ENCODE measurements at regions not wholly inside any gene's neighbourhood (a gene's known extent, or its start where the extent isn't known, plus 50 kb on each side); places are given as distances from the start of the nearest gene placed in this dataset.
A peak's percentile ranks its signal among the peaks of the same experiment; 100 is the strongest.
"Not testable (repeated sequence)": the region's sequence is repeated elsewhere in the genome, so short reads cannot be mapped to it uniquely, and the experiment has no call there.

GRCh38 chr7:118918556-118918955 lies 694.1 kb downstream of the ANKRD7 start:
- Histone ChIP-seq H3K27me3 (ENCODE audit: control insufficient read depth, insufficient read depth, low read length) (no peaks in the 10 kb centered on the region), H3K4me3 (ENCODE audit: low read length) (no peak overlapping the region), H3K4me1 (ENCODE audit: control insufficient read depth, insufficient read depth, low read length) (no peaks in the 10 kb centered on the region), H3K9me3 (replicated peaks; ENCODE audit: control insufficient read depth, low read depth, low read length) (peaks cover 2% of the 10 kb centered on the region), H3K27ac (ENCODE audit: low read length) (no peak overlapping the region), H3K36me3 (ENCODE audit: control insufficient read depth, insufficient read depth, low read length) (no peaks in the 10 kb centered on the region)
- peak; percentile 25 for DNase-seq
- no CpG with 5 or more reads among the region's 2 CpGs for WGBS (ENCODE audit: insufficient coverage)

DNA sequence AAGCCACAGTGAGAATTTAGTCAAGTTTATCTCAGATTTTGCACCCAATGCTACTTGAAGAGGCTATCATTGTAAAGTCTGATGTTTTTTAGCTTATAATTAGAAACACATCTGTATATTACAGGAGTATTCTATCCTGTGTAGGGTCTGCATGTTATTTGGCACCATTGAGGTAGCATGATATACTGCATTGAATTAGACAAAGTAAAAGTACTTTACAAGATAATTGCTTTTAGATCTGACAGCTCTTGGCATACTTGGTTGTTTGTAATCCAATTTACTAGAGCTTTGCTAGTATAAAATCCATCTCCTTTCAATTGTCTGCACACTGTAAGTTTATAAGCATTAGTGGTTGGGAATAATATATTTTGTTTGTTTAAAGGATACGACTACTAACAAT lies 714.3 kb downstream of the ANKRD7 start:
- WGBS (ENCODE audit: insufficient coverage), result no CpG with 5 or more reads among the region's 1 CpG
- H3K27ac ChIP-seq (ENCODE audit: low read length), result no peak overlapping the region
- no peak overlapping the region for H3K4me3 ChIP-seq (ENCODE audit: low read length)
- H3K9me3 ChIP-seq (replicated peaks; ENCODE audit: control insufficient read depth, low read depth, low read length), result no peaks in the 10 kb centered on the region
- H3K36me3 ChIP-seq (ENCODE audit: control insufficient read depth, insufficient read depth, low read length), result no peaks in the 10 kb centered on the region
- H3K4me1 ChIP-seq (ENCODE audit: control insufficient read depth, insufficient read depth, low read length), result no peaks in the 10 kb centered on the region
- H3K27me3 ChIP-seq (ENCODE audit: control insufficient read depth, insufficient read depth, low read length), result no peaks in the 10 kb centered on the region
- DNase-seq, result no peak

GRCh38 chr7:118944271-118944670 lies 719.8 kb downstream of the ANKRD7 start:
- WGBS (ENCODE audit: insufficient coverage), result no CpG with 5 or more reads among the region's 5 CpGs
- H3K36me3 ChIP-seq (ENCODE audit: control insufficient read depth, insufficient read depth, low read length), result no peaks in the 10 kb centered on the region

DNA sequence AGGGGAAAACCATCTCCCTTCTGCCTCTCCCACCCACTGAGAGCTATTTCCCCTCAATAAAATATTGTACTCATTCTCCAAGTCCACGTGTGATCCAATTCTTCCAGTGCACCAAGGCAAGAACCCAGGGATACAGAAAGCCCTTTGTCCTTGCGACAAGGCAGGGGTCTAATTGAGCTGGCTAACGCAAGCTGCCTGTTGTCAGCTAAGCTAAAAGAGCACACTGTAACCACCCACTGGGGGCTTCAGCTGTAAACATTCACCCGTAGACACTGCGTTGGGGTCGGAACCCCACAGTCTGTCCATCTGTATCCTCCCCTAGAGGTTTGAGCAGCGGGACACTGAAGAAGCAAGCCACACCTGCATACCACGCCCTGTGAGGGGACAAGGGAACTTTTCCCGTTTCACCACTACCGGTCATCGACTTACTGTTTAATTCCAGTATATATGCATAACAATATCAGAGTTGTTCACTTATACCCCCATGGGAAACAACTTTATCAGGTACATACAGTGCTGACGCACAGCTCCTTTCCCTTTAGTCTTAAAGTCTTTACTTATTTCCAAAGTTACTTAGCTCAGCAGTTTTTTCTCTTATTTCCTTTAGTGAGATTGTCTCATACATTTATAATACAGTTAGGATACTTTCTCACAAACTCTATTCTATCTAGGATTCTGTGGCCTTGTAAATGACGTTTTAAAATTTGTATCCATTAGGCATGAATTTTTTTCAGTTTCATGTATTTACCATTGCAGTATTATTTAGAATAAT lies 721.6 kb downstream of the ANKRD7 start:
- no peaks in the 10 kb centered on the region for H3K36me3 ChIP-seq (ENCODE audit: control insufficient read depth, insufficient read depth, low read length)
- no peak overlapping the region for H3K4me3 ChIP-seq (ENCODE audit: low read length)
- H3K4me1 ChIP-seq (ENCODE audit: control insufficient read depth, insufficient read depth, low read length), result no peaks in the 10 kb centered on the region
- no peaks in the 10 kb centered on the region for H3K27me3 ChIP-seq (ENCODE audit: control insufficient read depth, insufficient read depth, low read length)
- no peak for DNase-seq
- H3K9me3 ChIP-seq (replicated peaks; ENCODE audit: control insufficient read depth, low read depth, low read length), result no peaks in the 10 kb centered on the region
- WGBS (ENCODE audit: insufficient coverage), result 87% methylated on average over 5 of the region's 13 CpGs
- H3K27ac ChIP-seq (ENCODE audit: low read length), result no peak overlapping the region

More at GRCh38 chr7:118944271-118944670, 719.8 kb downstream of the ANKRD7 start:
- Histone ChIP-seq H3K27me3 (ENCODE audit: control insufficient read depth, insufficient read depth, low read length) (no peaks in the 10 kb centered on the region), H3K27ac (ENCODE audit: low read length) (no peak overlapping the region), H3K4me1 (ENCODE audit: control insufficient read depth, insufficient read depth, low read length) (no peaks in the 10 kb centered on the region), H3K9me3 (replicated peaks; ENCODE audit: control insufficient read depth, low read depth, low read length) (no peaks in the 10 kb centered on the region), H3K4me3 (ENCODE audit: low read length) (no peak overlapping the region)
- DNase-seq, result no peak

DNA sequence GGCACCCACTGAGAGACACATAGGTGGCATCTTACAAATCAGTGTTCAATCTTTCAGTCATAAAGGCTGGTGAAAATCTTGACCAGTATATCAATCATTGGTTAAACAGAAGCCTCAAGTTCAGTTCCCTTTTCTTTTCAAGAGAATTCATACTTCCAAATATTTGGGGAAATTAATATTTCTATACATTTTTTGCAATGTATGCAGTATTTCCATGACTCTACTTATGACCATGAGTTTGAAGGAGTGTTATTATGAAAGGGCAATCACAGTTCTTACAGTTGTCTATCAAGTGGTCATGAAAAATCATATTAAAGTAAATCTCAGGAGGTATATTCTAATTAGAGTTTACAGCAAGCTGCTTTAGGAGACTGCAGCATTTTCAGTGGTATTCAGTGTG lies 724.0 kb downstream of the ANKRD7 start:
- no peak for DNase-seq
- no peak overlapping the region for H3K27ac ChIP-seq (ENCODE audit: low read length)
- H3K4me3 ChIP-seq (ENCODE audit: low read length), result no peak overlapping the region
- no peaks in the 10 kb centered on the region for H3K36me3 ChIP-seq (ENCODE audit: control insufficient read depth, insufficient read depth, low read length)
- no peaks in the 10 kb centered on the region for H3K9me3 ChIP-seq (replicated peaks; ENCODE audit: control insufficient read depth, low read depth, low read length)
- H3K4me1 ChIP-seq (ENCODE audit: control insufficient read depth, insufficient read depth, low read length), result no peaks in the 10 kb centered on the region
- H3K27me3 ChIP-seq (ENCODE audit: control insufficient read depth, insufficient read depth, low read length), result no peaks in the 10 kb centered on the region

DNA sequence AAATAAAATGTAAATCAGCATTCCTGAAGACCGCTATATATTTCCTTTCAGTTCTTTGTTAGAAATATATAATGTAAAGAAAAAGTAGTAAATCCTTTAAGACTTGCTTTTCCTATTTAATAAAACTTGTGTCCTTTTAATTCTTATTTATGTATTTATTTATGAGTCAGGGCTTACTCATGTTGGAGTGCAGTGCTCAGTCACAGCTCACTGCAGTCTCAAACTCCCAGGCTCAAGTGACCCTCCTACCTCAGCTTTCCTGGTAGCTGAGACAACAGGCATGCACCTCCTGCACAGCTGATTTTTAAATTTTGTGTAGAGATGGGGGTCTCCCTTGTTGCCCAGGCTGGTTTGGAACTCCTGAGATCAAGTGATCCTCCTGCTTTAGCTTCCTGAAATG lies 724.5 kb downstream of the ANKRD7 start:
- no peak overlapping the region for H3K4me3 ChIP-seq (ENCODE audit: low read length)
- no peak for DNase-seq
- H3K27me3 ChIP-seq (ENCODE audit: control insufficient read depth, insufficient read depth, low read length), result no peaks in the 10 kb centered on the region
- H3K4me1 ChIP-seq (ENCODE audit: control insufficient read depth, insufficient read depth, low read length), result no peaks in the 10 kb centered on the region
- no peaks in the 10 kb centered on the region for H3K36me3 ChIP-seq (ENCODE audit: control insufficient read depth, insufficient read depth, low read length)
- H3K9me3 ChIP-seq (replicated peaks; ENCODE audit: control insufficient read depth, low read depth, low read length), result no peaks in the 10 kb centered on the region
- WGBS (ENCODE audit: insufficient coverage), result no CpG with 5 or more reads among the region's 1 CpG
- H3K27ac ChIP-seq (ENCODE audit: low read length), result no peak overlapping the region

DNA sequence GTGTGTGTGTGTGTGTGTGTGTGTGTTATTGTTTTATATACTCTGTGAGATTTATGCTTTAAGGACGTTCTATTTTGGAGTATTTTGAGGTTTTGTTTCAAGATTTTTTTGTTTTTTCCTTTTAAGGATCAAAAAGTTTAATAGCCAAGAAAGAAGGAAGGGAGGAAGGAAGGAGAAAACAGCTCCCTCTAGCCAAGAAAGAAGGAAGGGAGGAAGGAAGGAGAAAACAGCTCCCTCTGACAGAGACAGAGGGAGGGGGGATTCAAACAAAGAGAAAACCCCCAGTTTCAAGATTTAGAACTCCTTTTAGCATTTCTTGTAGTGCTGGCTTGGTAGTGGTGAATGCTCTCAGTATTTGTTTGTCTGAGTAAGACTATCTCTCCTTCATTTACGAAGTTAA lies 731.8 kb downstream of the ANKRD7 start:
- H3K4me3 ChIP-seq (ENCODE audit: low read length); H3K9me3 ChIP-seq (replicated peaks; ENCODE audit: control insufficient read depth, low read depth, low read length); DNase-seq; H3K27ac ChIP-seq (ENCODE audit: low read length); H3K36me3 ChIP-seq (ENCODE audit: control insufficient read depth, insufficient read depth, low read length); H3K4me1 ChIP-seq (ENCODE audit: control insufficient read depth, insufficient read depth, low read length); H3K27me3 ChIP-seq (ENCODE audit: control insufficient read depth, insufficient read depth, low read length): not testable (repeated sequence)
- WGBS (ENCODE audit: insufficient coverage), result 100% methylated on average over 1 of the region's 2 CpGs

- 67% methylated on average over 1 of the region's 1 CpG for WGBS (ENCODE audit: insufficient coverage)
- Histone ChIP-seq H3K27me3 (ENCODE audit: control insufficient read depth, insufficient read depth, low read length) (no peaks in the 10 kb centered on the region), H3K4me3 (ENCODE audit: low read length) (no peak overlapping the region)
Measured at GRCh38 chr7:118969370-118969769, 744.9 kb downstream of the ANKRD7 start.

DNA sequence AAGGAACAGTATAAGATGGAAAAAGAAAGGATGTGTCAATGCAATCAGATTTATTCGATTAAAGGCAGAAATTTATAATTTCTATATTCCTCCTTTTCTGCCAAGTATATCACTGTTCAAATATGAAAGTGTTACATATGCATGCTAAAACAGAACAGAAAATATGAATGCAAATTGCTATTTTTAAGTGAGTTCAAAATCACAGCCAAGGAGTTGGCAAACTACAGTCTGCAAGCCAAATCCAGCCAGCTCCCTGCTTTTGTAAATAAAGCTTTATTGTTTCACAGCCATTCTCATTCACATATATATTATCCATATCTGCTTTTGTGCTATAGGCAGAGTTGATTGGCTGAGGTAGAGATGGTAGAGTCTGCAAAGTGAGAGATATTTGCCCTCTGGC lies 747.2 kb downstream of the ANKRD7 start:
- no peaks in the 10 kb centered on the region for H3K4me1 ChIP-seq (ENCODE audit: control insufficient read depth, insufficient read depth, low read length)
- no peaks in the 10 kb centered on the region for H3K27me3 ChIP-seq (ENCODE audit: control insufficient read depth, insufficient read depth, low read length)
- no peak for DNase-seq
- no peak overlapping the region for H3K4me3 ChIP-seq (ENCODE audit: low read length)
- H3K36me3 ChIP-seq (ENCODE audit: control insufficient read depth, insufficient read depth, low read length), result no peaks in the 10 kb centered on the region
- no CpG with 5 or more reads among the region's 1 CpG for WGBS (ENCODE audit: insufficient coverage)
- no peaks in the 10 kb centered on the region for H3K9me3 ChIP-seq (replicated peaks; ENCODE audit: control insufficient read depth, low read depth, low read length)
- H3K27ac ChIP-seq (ENCODE audit: low read length), result no peak overlapping the region

More at GRCh38 chr7:118969370-118969769, 744.9 kb downstream of the ANKRD7 start:
- Histone ChIP-seq H3K4me1 (ENCODE audit: control insufficient read depth, insufficient read depth, low read length) (no peaks in the 10 kb centered on the region), H3K36me3 (ENCODE audit: control insufficient read depth, insufficient read depth, low read length) (no peaks in the 10 kb centered on the region), H3K27ac (ENCODE audit: low read length) (no peak overlapping the region), H3K9me3 (replicated peaks; ENCODE audit: control insufficient read depth, low read depth, low read length) (no peaks in the 10 kb centered on the region)
- no peak for DNase-seq

DNA sequence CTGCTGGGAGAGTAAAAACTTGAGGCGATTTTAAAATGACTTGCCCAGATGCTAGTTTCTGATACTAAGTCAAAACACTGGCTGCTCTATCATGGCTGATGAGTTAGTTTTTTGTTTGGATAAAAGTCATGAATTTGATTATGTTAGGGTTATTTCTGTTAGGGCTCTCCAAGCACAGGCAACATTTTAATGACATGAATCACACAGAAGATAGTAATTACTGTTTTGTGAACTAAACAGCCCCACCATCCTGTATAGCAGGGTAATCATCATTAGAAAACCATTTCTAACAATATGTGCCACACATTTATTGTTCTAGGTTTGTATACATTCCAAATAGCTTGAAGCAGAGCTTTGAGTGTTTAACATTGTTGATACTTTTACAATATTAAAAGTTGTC lies 750.3 kb downstream of the ANKRD7 start:
- 33% methylated on average over 1 of the region's 1 CpG for WGBS (ENCODE audit: insufficient coverage)
- H3K27me3 ChIP-seq (ENCODE audit: control insufficient read depth, insufficient read depth, low read length), result no peaks in the 10 kb centered on the region
- peak; percentile 1 for DNase-seq
- no peak overlapping the region for H3K4me3 ChIP-seq (ENCODE audit: low read length)
- H3K9me3 ChIP-seq (replicated peaks; ENCODE audit: control insufficient read depth, low read depth, low read length), result no peaks in the 10 kb centered on the region
- H3K27ac ChIP-seq (ENCODE audit: low read length), result no peak overlapping the region
- no peaks in the 10 kb centered on the region for H3K36me3 ChIP-seq (ENCODE audit: control insufficient read depth, insufficient read depth, low read length)
- H3K4me1 ChIP-seq (ENCODE audit: control insufficient read depth, insufficient read depth, low read length), result no peaks in the 10 kb centered on the region

GRCh38 chr7:118995350-118995749 lies 770.8 kb downstream of the ANKRD7 start:
- no peak overlapping the region for H3K4me3 ChIP-seq (ENCODE audit: low read length)
- no peaks in the 10 kb centered on the region for H3K9me3 ChIP-seq (replicated peaks; ENCODE audit: control insufficient read depth, low read depth, low read length)
- H3K27ac ChIP-seq (ENCODE audit: low read length), result no peak overlapping the region
- no peak for DNase-seq
- no peaks in the 10 kb centered on the region for H3K36me3 ChIP-seq (ENCODE audit: control insufficient read depth, insufficient read depth, low read length)
- H3K4me1 ChIP-seq (ENCODE audit: control insufficient read depth, insufficient read depth, low read length), result no peaks in the 10 kb centered on the region
- no peaks in the 10 kb centered on the region for H3K27me3 ChIP-seq (ENCODE audit: control insufficient read depth, insufficient read depth, low read length)
- no CpG with 5 or more reads among the region's 1 CpG for WGBS (ENCODE audit: insufficient coverage)
